ENCODE measurements at regions not wholly inside any gene's neighbourhood (a gene's known extent, or its start where the extent isn't known, plus 50 kb on each side); places are given as distances from the start of the nearest gene placed in this dataset.
A peak's percentile ranks its signal among the peaks of the same experiment; 100 is the strongest.
"Not testable (repeated sequence)": the region's sequence is repeated elsewhere in the genome, so short reads cannot be mapped to it uniquely, and the experiment has no call there.

DNA sequence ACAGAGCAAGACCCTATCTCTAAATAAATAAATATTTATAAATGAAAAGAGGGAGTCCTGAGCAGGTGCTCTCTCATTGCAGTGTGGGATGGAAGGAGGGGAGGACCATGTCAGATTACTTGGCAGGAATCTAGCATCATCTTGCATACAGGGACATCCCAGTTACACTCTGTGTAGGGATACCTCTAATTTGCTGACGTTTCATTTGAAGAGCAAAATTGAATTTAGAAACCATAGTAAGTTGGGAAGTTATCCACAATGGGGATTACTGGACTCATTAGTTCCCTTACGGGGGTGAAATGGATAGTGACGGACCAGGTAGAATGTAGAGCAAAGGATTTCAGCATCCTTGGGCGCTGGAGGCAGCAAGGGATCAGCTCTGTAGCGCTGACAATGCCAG lies 52.1 kb downstream of the ARHGEF18 start:
- TF ChIP-seq POLR2A (IDR thresholded peaks at IDR 0.05) = no peak
- TF ChIP-seq CTCF (IDR thresholded peaks at IDR 0.05) = no peak
- TF ChIP-seq EP300 (IDR thresholded peaks at IDR 0.05) = no peak
- no peak for TF ChIP-seq POLR2AphosphoS5 (IDR thresholded peaks at IDR 0.05)
- Histone ChIP-seq H3K4me3 (no peak overlapping the region), H3K9me3 (no peaks in the 10 kb centered on the region), H3K27me3 (no peaks in the 10 kb centered on the region), H3K36me3 (peaks cover 0 to 7% (median 3%) of the 10 kb centered on the region in 4 donors), H3K4me1 (peaks cover 25 to 35% (median 29%) of the 10 kb centered on the region in 4 donors), H3K27ac (peak overlapping the region in 1 of 4 donors; percentile 34)
- WGBS, 2 donors = 90% methylated on average over 5 of the region's 5 CpGs
- ATAC-seq (ENCODE audit: low FRiP score in 2 of 2) (no peak), DNase-seq (no peak)

GRCh38 chr19:7401694-7402093 lies 53.0 kb downstream of the ARHGEF18 start:
- Histone ChIP-seq H3K27ac (no peak overlapping the region), H3K27me3 (no peaks in the 10 kb centered on the region), H3K4me1 (peaks cover 16 to 27% (median 20%) of the 10 kb centered on the region in 4 donors), H3K9me3 (no peaks in the 10 kb centered on the region), H3K36me3 (peaks cover 0 to 7% (median 3%) of the 10 kb centered on the region in 4 donors), H3K4me3 (no peak overlapping the region)
- TF ChIP-seq POLR2A (IDR thresholded peaks at IDR 0.05) = no peak
- TF ChIP-seq CTCF (IDR thresholded peaks at IDR 0.05) = no peak
- TF ChIP-seq EP300 (IDR thresholded peaks at IDR 0.05) = no peak
- no peak for TF ChIP-seq POLR2AphosphoS5 (IDR thresholded peaks at IDR 0.05)
- no peak for ATAC-seq (ENCODE audit: low FRiP score in 2 of 2)
- no peak for DNase-seq
- WGBS, 2 donors = 95 to 98% methylated on average over 3 of the region's 3 CpGs

DNA sequence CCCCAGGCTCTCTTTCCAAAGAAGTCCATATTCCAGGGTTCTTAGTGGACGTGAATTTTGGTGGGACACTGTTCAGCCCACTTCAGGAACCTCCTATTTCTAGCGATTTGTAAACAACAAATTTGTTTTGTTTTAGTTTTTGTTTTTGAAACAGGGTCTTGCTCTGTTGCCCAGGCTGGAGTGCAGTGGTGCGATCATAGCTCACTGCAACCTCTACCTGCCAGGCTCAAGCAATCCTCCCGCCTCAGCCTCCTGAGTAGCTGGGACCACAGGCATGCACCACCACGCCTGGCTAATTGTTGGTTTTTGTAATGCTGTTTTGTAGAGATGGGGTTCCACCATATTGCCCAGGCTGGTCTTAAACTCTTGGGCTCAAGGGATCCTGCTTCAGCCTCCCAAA lies 56.7 kb downstream of the ARHGEF18 start:
- ATAC-seq (ENCODE audit: low FRiP score in 2 of 2); H3K27ac ChIP-seq; DNase-seq; H3K27me3 ChIP-seq; H3K4me3 ChIP-seq; H3K9me3 ChIP-seq; H3K36me3 ChIP-seq: not testable (repeated sequence)
- 92 to 99% methylated on average over 4 to 5 of the region's 5 CpGs for WGBS, 2 donors
- H3K4me1 ChIP-seq = peaks cover 0 to 11% (median 0%) of the 10 kb centered on the region in 4 donors

- H3K27me3 ChIP-seq = no peaks in the 10 kb centered on the region
- TF ChIP-seq EP300 (IDR thresholded peaks at IDR 0.05) (no peak), POLR2AphosphoS5 (IDR thresholded peaks at IDR 0.05) (no peak), CTCF (IDR thresholded peaks at IDR 0.05) (no peak), POLR2A (IDR thresholded peaks at IDR 0.05) (no peak)
Observed at GRCh38 chr19:7408251-7408650, 59.5 kb downstream of the ARHGEF18 start.

DNA sequence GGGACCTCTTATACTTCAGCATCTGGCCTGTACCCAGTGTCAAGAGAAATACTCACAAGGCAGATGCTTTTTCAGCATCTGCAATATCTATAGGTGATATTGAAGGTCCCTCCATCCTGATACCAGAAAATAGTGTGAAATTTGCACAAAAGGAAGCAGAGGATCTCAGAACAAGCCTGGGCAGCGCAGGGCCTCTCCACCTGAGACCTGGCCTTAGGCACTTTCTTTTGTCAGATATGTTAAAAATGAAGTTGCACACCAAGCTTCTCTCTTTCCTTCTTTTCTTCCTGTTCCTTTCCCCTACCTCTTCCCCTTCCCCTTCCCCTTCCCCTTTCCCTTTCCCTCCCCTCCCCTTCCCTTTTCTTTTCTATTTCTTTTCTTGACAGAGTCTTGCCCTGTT lies 62.2 kb downstream of the ARHGEF18 start:
- Histone ChIP-seq H3K4me3 (no peak overlapping the region), H3K36me3 (peaks cover 0 to 3% (median 0%) of the 10 kb centered on the region in 4 donors), H3K9me3 (no peaks in the 10 kb centered on the region), H3K27ac (no peak overlapping the region), H3K4me1 (peaks cover 9 to 25% (median 11%) of the 10 kb centered on the region in 4 donors), H3K27me3 (no peaks in the 10 kb centered on the region)
- TF ChIP-seq CTCF (IDR thresholded peaks at IDR 0.05) = no peak
- TF ChIP-seq POLR2AphosphoS5 (IDR thresholded peaks at IDR 0.05) = no peak
- TF ChIP-seq POLR2A (IDR thresholded peaks at IDR 0.05) = no peak
- no peak for TF ChIP-seq EP300 (IDR thresholded peaks at IDR 0.05)
- WGBS, 2 donors = 92 to 100% methylated on average over 1 of the region's 1 CpG
- DNase-seq (no peak), ATAC-seq (ENCODE audit: low FRiP score in 2 of 2) (no peak)

More at GRCh38 chr19:7408251-7408650, 59.5 kb downstream of the ARHGEF18 start:
- H3K9me3 ChIP-seq = no peaks in the 10 kb centered on the region
- DNase-seq (no peak), ATAC-seq (ENCODE audit: low FRiP score in 2 of 2) (no peak)
- no peak overlapping the region for H3K4me3 ChIP-seq
- 91% methylated on average over 5 of the region's 5 CpGs for WGBS, 2 donors
- peak overlapping the region in 1 of 4 donors; percentile 30 for H3K27ac ChIP-seq
- peaks cover 0 to 4% (median 2%) of the 10 kb centered on the region in 4 donors for H3K36me3 ChIP-seq
- peaks cover 0 to 11% (median 0%) of the 10 kb centered on the region in 4 donors for H3K4me1 ChIP-seq

Data from upper lobe of left lung (tissue), 6 donors.